ENCODE measurements at regions not wholly inside any gene's neighbourhood (a gene's known extent, or its start where the extent isn't known, plus 50 kb on each side); places are given as distances from the start of the nearest gene placed in this dataset.

- no peak overlapping the region for H3K4me3 ChIP-seq (replicated peaks in 1 of 2; ENCODE audit: low read depth in 2 of 2, low read length in 2 of 2)
Measured at GRCh38 chr3:160091441-160091840, 102.8 kb downstream of the IL12A start.

GRCh38 chr3:160092760-160093159 lies 104.1 kb downstream of the IL12A start:
- no peak overlapping the region for H3K4me3 ChIP-seq (replicated peaks in 1 of 2; ENCODE audit: low read depth in 2 of 2, low read length in 2 of 2)
- no peak for DNase-seq (ENCODE audit: low read depth in 2 of 2)
- TF ChIP-seq CTCF (IDR thresholded peaks at IDR 0.05; ENCODE audit: low read depth, low read length), result no peak

More at GRCh38 chr3:160091441-160091840, 102.8 kb downstream of the IL12A start:
- no peak for DNase-seq (ENCODE audit: low read depth in 2 of 2)
- no peak for TF ChIP-seq CTCF (IDR thresholded peaks at IDR 0.05; ENCODE audit: low read depth, low read length)

- no peak for DNase-seq (ENCODE audit: low read depth in 2 of 2)
- no peak overlapping the region for H3K4me3 ChIP-seq (replicated peaks in 1 of 2; ENCODE audit: low read depth in 2 of 2, low read length in 2 of 2)
- no peak for TF ChIP-seq CTCF (IDR thresholded peaks at IDR 0.05; ENCODE audit: low read depth, low read length)
Measured at GRCh38 chr3:160094562-160094961, 105.9 kb downstream of the IL12A start.

- TF ChIP-seq CTCF (IDR thresholded peaks at IDR 0.05; ENCODE audit: low read depth, low read length), result no peak
- DNase-seq (ENCODE audit: low read depth in 2 of 2), result no peak
- H3K4me3 ChIP-seq (replicated peaks in 1 of 2; ENCODE audit: low read depth in 2 of 2, low read length in 2 of 2), result no peak overlapping the region
Measured at GRCh38 chr3:160097478-160097877, 108.8 kb downstream of the IL12A start.

- H3K4me3 ChIP-seq (replicated peaks in 1 of 2; ENCODE audit: low read depth in 2 of 2, low read length in 2 of 2), result no peak overlapping the region
- peak; percentile 61 to 82 for DNase-seq (ENCODE audit: low read depth in 2 of 2)
- no peak for TF ChIP-seq CTCF (IDR thresholded peaks at IDR 0.05; ENCODE audit: low read depth, low read length)
Measured at GRCh38 chr3:160098261-160098908, 109.8 kb downstream of the IL12A start.

GRCh38 chr3:160098926-160099626 lies 110.4 kb downstream of the IL12A start:
- no peak for DNase-seq (ENCODE audit: low read depth in 2 of 2)
- no peak overlapping the region for H3K4me3 ChIP-seq (replicated peaks in 1 of 2; ENCODE audit: low read depth in 2 of 2, low read length in 2 of 2)
- no peak for TF ChIP-seq CTCF (IDR thresholded peaks at IDR 0.05; ENCODE audit: low read depth, low read length)

All from cardiac fibroblast (primary cell).